Hepatocyte (in vitro differentiated cells): ENCODE measurements at regions not wholly inside any gene's neighbourhood (a gene's known extent, or its start where the extent isn't known, plus 50 kb on each side); places are given as distances from the start of the nearest gene placed in this dataset.

Experiments used
- DNase-seq: peaks from one replicate; pipeline ENCODE4 v3.0.0-alpha.2; 2016; ENCODE audit warnings: low spot score
- H2AFZ ChIP-seq: fragments of 200-600 bp; sonication (generic); 2 replicates; pipeline ENCODE4 v1.6.0; 2016; ENCODE audit warnings: antibody characterized with exemption, mild to moderate bottlenecking
- H3K27ac ChIP-seq: fragments of 200-600 bp; sonication (generic); 2 replicates; pipeline ENCODE4 v1.5.1; 2016; ENCODE audit warnings: mild to moderate bottlenecking
- H3K27me3 ChIP-seq: fragments of 200-600 bp; sonication (generic); 2 replicates; pipeline ENCODE4 v1.6.1; 2016
- H3K36me3 ChIP-seq: fragments of 200-600 bp; sonication (generic); replicated peaks from 2 replicates; pipeline ENCODE4 v1.5.1; 2016; ENCODE audit warnings: low read depth; ENCODE audit not compliant: insufficient read depth
- H3K4me1 ChIP-seq: fragments of 200-600 bp; sonication (generic); 2 replicates; pipeline ENCODE4 v1.5.1; 2016; ENCODE audit warnings: mild to moderate bottlenecking, moderate library complexity; ENCODE audit not compliant: insufficient read depth
- H3K4me2 ChIP-seq: fragments of 200-600 bp; sonication (generic); 2 replicates; pipeline ENCODE4 v1.6.0; 2016
- H3K4me3 ChIP-seq: fragments of 200-600 bp; sonication (generic); 2 replicates; pipeline ENCODE4 v1.5.1; 2016; ENCODE audit warnings: mild to moderate bottlenecking
- H3K79me2 ChIP-seq: fragments of 200-600 bp; sonication (generic); 2 replicates; pipeline ENCODE4 v1.6.0; 2017; ENCODE audit warnings: mild to moderate bottlenecking
- H3K9me2 ChIP-seq: fragments of 200-600 bp; sonication (generic); replicated peaks from 2 replicates; pipeline ENCODE4 v1.6.0; 2017; ENCODE audit warnings: mild to moderate bottlenecking; ENCODE audit not compliant: insufficient read depth
- H3K9me3 ChIP-seq: fragments of 200-600 bp; sonication (generic); 2 replicates; pipeline ENCODE4 v1.5.1; 2016; ENCODE audit warnings: low read depth, mild to moderate bottlenecking
- H4K20me1 ChIP-seq: fragments of 200-600 bp; sonication (generic); 2 replicates; pipeline ENCODE4 v1.6.0; 2016; ENCODE audit warnings: mild to moderate bottlenecking; ENCODE audit not compliant: insufficient read depth, poor library complexity, severe bottlenecking
- EZH2 ChIP-seq: fragments of 200-600 bp; sonication (generic); IDR thresholded peaks from 2 replicates; pipeline ENCODE4 v1.6.1; 2016; ENCODE audit warnings: antibody characterized with exemption, mild to moderate bottlenecking, borderline replicate concordance
- EZH2phosphoT487 ChIP-seq: fragments of 200-600 bp; sonication (generic); IDR thresholded peaks from one replicate; pipeline ENCODE4 v1.6.1; 2018; ENCODE audit warnings: antibody characterized with exemption, mild to moderate bottlenecking, low read depth, moderate library complexity; ENCODE audit not compliant: unreplicated experiment, severe bottlenecking
- WGBS: methylation state at CpG from one replicate; pipeline ENCODE4 v1.1.6; 2016; ENCODE audit warnings: low lambda C conversion rate; ENCODE audit errors: missing lambda C conversion rate; 5-methylcytosine and 5-hydroxymethylcytosine counted together
- TF ChIP-seq, protein P1 (sequence below): fragments of 200-600 bp; sonication (generic); IDR thresholded peaks from 2 replicates; pipeline ENCODE4 v1.5.1; 2016; ENCODE audit warnings: antibody characterized with exemption, mild to moderate bottlenecking; ENCODE audit not compliant: poor library complexity

DNA sequence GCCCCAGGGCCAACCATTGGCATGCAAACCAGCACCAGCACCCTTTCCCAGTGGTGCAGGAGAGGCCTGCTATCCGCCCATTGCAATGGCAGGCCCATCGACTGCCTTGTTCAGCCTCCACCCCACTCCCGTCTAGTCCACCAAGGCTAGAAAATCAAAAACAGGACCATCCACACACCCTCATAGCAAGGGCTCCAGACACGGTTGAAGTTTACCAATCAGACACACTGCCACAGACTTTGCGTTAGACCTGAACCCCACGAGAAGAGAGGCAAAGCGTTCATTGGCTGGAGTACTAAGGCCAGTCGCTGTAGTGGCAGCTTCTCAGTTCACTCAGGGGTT, 95.3 kb upstream of the TEX51 start:
- TF ChIP-seq EZH2phosphoT487 (no peak), EZH2 (no peak)
- TF ChIP-seq, protein P1, sequence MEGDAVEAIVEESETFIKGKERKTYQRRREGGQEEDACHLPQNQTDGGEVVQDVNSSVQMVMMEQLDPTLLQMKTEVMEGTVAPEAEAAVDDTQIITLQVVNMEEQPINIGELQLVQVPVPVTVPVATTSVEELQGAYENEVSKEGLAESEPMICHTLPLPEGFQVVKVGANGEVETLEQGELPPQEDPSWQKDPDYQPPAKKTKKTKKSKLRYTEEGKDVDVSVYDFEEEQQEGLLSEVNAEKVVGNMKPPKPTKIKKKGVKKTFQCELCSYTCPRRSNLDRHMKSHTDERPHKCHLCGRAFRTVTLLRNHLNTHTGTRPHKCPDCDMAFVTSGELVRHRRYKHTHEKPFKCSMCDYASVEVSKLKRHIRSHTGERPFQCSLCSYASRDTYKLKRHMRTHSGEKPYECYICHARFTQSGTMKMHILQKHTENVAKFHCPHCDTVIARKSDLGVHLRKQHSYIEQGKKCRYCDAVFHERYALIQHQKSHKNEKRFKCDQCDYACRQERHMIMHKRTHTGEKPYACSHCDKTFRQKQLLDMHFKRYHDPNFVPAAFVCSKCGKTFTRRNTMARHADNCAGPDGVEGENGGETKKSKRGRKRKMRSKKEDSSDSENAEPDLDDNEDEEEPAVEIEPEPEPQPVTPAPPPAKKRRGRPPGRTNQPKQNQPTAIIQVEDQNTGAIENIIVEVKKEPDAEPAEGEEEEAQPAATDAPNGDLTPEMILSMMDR = no peak
- Histone ChIP-seq H3K4me1 (peaks cover 6% of the 10 kb centered on the region), H3K4me2 (no peak overlapping the region), H3K36me3 (no peaks in the 10 kb centered on the region), H3K9me3 (no peaks in the 10 kb centered on the region), H3K4me3 (no peak overlapping the region), H3K9me2 (no peaks in the 10 kb centered on the region), H3K27me3 (no peaks in the 10 kb centered on the region), H3K79me2 (no peaks in the 10 kb centered on the region), H4K20me1 (no peaks in the 10 kb centered on the region), H2AFZ (no peak overlapping the region), H3K27ac (no peak overlapping the region)
- DNase-seq = no peak
- 92% methylated on average over 8 of the region's 8 CpGs for WGBS

DNA sequence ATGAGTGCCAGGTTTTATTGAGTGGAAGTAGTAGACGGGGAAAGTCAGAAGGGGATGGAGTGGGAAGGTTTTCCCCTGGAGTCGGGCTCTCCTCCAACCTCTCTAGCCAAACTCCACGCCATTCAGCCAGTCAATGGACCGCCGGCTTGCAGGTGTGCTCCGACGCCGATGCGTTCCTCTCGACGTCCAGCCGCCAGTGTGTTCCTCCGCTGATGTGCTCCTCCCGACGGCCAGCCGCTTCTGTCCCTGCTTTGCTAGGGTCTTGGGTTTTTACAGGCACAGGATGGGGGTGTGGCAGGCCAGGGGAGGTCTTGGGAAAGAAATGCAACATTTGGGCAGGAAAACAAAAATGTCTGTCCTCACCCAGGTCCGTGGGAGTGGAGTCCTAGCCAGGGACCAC, 94.3 kb upstream of the TEX51 start:
- no peaks in the 10 kb centered on the region for H4K20me1 ChIP-seq
- no peak overlapping the region for H3K4me3 ChIP-seq
- H3K27ac ChIP-seq = no peak overlapping the region
- no peaks in the 10 kb centered on the region for H3K36me3 ChIP-seq
- H3K9me3 ChIP-seq = no peaks in the 10 kb centered on the region
- 90% methylated on average over 17 of the region's 17 CpGs for WGBS
- no peak overlapping the region for H2AFZ ChIP-seq
- no peaks in the 10 kb centered on the region for H3K27me3 ChIP-seq
- peaks cover 6% of the 10 kb centered on the region for H3K4me1 ChIP-seq
- TF ChIP-seq, protein P1 = no peak
- TF ChIP-seq EZH2 = no peak
- no peak for TF ChIP-seq EZH2phosphoT487
- no peak for DNase-seq
- H3K9me2 ChIP-seq = no peaks in the 10 kb centered on the region
- H3K4me2 ChIP-seq = no peak overlapping the region
- H3K79me2 ChIP-seq = no peaks in the 10 kb centered on the region

DNA sequence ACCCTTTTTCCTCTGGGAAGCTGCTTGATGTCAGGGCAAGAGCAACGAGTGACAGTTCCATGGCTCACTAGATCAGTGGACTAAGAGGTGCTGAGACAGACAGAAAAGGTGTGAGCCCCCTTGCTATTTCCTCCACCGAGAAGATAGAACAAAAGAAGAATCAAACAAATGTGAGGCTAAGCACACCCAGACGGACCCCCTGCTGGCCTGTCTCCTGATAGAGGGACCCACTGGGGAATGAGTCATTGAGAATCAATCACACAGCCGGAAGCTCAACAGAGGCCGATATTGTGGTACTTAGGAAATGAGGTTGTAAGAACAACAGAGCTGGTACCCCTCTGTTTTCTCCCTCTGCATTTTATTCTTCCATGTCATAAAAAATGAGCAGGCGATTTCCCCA, 89.8 kb upstream of the TEX51 start:
- Histone ChIP-seq H3K79me2 (no peaks in the 10 kb centered on the region), H3K4me2 (no peak overlapping the region), H3K36me3 (no peaks in the 10 kb centered on the region), H3K4me1 (no peaks in the 10 kb centered on the region), H3K4me3 (no peak overlapping the region), H3K9me3 (no peaks in the 10 kb centered on the region), H4K20me1 (no peaks in the 10 kb centered on the region), H3K27ac (no peak overlapping the region), H3K27me3 (no peaks in the 10 kb centered on the region), H3K9me2 (no peaks in the 10 kb centered on the region), H2AFZ (no peak overlapping the region)
- TF ChIP-seq EZH2 (no peak), EZH2phosphoT487 (no peak)
- TF ChIP-seq, protein P1 = no peak
- WGBS = 20% methylated on average over 6 of the region's 6 CpGs
- no peak for DNase-seq

DNA sequence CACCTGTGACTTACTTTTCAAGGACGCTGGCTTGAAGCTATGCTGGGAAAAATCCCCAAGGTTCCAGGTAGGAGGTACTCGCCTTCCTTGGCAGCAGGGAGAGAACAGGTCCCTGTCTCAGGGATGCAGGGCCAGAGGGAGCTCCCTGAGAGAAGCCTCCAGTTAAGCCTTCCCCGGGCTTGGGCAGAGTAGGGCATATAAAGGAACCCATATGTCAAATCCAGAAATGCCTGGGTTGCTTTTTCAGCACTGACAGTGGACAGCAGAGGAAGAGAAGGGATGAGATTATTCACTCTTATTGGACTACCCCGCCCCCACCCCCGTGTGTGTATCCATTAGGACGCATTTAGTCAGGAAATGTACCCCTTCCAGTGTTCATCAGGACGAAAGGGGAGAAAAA, 89.3 kb upstream of the TEX51 start:
- 65% methylated on average over 6 of the region's 7 CpGs for WGBS
- no peaks in the 10 kb centered on the region for H3K27me3 ChIP-seq
- H3K27ac ChIP-seq = no peak overlapping the region
- H3K79me2 ChIP-seq = no peaks in the 10 kb centered on the region
- TF ChIP-seq EZH2phosphoT487 (no peak), EZH2 (no peak)
- TF ChIP-seq, protein P1 = no peak
- H3K4me2 ChIP-seq = no peak overlapping the region
- H2AFZ ChIP-seq = no peak overlapping the region
- no peak for DNase-seq
- no peaks in the 10 kb centered on the region for H3K4me1 ChIP-seq
- no peaks in the 10 kb centered on the region for H3K36me3 ChIP-seq
- no peaks in the 10 kb centered on the region for H4K20me1 ChIP-seq
- no peaks in the 10 kb centered on the region for H3K9me3 ChIP-seq
- no peak overlapping the region for H3K4me3 ChIP-seq
- H3K9me2 ChIP-seq = no peaks in the 10 kb centered on the region
